ENCODE measurements at regions not wholly inside any gene's neighbourhood (a gene's known extent, or its start where the extent isn't known, plus 50 kb on each side); places are given as distances from the start of the nearest gene placed in this dataset.

DNA sequence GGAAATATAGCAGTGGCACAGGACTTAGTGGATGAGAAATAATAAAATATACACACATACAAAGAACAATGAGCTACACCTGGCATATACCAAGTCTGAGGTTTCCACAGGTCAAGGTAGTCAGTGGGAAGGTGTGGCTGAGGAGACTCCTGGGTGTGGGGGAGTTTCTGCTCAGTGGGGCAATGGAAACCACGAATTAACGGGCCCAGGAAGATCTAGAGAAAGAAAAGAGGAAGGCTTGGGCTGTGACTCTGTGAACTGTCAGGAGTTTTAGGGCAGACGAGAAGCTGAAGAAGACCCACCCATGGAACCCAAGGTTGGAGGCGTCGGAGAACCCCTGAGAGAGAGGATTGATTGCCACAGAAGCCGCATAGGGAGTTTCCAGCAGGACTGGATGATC, 196.5 kb downstream of the HERPUD2 start:
- DNase-seq: no peak

DNA sequence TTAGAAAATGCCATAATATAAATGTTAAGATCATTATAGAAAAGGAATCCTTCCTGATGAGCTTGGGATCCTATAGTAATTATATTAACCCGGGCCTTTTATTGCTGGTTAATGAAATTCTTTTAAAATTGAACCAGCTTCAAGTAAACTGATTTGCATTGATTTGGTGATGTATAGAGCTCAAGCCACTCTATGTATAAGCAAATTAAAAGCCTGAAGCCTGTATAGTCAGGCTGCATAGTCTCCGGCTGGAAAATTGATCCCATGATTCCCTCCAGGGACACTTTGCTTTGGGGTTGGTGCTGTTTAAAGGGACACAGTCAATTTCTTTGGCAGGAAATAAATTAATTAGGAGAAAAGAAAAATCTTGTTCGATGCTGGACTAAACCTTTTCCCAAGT, 199.1 kb downstream of the HERPUD2 start:
- DNase-seq: no peak

DNA sequence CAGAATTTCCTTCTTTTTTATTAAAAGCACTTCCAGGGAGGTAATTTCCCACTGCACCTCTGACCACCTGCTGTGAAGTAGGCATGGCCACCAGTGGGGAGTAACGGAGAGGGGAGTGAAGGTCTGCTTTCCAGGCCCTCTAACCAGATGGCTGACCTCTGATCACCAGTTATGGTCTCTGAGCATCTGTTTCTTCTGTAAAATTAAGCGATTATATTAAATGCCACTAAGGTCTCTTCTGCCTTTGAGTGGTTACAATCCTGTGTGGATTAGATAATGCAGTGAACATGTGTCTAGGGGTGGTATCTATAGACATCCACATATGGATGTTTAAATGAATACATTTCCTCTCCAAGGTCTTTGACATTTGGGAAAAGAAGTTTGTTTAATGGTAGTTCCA, 199.6 kb downstream of the HERPUD2 start:
- DNase-seq: no peak

DNA sequence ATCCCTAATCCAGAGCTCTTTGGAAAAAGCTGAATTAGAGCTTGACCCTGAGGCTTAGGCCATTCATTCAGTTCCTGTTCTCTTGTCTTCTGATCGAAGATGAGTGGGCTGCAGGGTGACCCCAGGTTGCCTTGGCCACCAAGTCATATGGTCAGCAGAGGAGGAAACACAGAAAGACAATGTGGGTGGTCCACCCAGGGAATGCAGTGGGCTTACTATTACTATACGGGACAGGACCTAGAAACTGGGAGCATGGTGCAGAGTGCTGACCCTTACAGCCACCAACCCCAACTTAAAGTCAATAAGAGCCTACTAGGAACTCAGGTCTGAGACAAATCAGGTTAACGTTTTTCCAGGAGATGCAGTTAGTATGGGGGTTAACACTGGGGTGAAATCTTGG, 200.5 kb downstream of the HERPUD2 start:
- DNase-seq: no peak

DNA sequence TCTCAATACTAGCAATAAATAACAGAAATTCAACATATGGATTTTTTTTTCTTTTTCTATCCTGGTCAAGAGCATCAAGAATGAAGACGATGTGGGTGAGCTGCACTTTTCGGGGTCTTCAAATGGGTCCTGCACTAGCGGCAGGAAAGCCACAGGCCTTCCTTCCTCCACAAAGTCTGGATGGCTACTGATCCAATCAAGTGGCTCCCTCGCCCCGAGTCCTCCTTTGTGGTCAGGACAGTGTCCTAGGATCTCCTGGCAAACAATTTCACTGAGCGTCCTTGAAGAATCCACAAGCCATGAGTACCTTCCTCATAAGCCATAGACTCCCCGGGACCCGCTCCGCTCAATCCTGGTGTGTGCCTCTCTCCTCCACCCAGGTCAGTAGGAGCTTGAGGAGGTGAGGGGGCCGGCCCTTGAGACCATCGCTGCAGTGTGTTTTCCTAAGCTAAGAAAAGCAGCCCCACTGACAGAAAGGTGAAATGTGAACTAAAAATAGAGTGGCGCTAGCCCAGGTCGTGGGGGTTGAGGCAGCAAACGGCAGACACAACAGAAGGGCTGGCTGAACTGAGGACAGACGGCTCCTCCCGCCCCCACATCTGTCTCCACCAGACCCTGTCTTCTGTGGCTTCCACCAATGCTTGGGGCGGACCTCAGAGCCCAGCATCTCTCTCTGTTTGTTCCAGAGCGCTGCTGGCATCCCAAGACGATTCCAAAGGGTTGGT, 202.3 kb downstream of the HERPUD2 start:
- DNase-seq: no peak

DNA sequence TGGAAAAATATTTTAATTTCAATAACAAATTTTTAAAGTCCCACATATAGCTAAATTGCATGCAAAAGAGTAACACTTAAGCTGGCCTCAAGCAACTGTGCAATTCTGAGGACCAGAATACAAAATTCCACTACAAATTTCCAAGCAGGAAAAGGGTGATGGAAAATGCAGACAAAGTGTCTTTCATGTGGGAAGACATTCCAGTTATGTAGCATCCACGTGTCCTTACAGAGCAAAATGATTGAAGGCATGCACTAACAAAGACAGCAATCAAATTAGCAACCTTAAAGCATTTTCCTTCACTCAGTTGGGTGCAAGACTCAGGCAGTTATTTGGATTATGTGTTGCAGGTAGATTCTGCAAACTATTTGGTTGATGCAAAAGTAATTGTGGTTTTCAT, 203.7 kb downstream of the HERPUD2 start:
- no peak for DNase-seq

DNA sequence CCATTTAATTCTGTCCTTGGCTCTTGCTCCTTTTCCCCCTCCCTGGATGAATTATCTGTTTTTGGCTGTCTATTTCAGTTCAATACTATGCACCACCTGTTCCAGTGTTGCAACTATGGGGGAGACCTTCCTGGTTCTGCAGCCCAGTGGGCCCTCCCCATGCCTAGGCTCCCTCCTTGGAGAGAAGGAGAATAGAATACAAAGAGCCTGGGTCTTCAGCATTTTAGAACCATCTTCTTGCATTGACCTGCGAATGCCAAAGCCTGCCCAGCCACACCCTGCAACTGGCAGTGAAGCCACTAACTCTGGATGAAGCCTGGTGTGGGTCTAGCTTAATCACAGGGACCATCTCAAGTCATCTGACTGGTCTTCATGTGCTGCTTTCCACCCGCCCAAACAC, 207.1 kb downstream of the HERPUD2 start:
- no peak for DNase-seq

DNA sequence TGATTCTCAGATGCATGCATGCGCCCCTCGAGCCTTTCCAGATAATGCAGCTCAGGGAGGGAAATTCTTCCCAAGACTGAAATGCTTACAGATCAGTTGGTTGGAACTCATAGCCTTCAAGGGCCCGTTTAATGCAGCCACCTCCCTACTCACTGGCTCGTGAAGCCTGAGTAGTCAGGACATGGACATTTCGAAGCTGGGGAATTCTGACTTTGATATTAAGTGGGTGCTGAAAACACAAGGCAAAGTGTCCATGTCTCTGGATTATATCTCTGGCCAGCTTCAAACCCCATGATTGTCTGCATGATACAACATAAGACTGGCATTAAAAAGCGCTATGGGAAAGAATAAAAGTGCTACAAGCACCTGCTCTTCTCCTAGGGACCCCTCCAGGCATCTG, 207.5 kb downstream of the HERPUD2 start:
- DNase-seq: no peak

DNA sequence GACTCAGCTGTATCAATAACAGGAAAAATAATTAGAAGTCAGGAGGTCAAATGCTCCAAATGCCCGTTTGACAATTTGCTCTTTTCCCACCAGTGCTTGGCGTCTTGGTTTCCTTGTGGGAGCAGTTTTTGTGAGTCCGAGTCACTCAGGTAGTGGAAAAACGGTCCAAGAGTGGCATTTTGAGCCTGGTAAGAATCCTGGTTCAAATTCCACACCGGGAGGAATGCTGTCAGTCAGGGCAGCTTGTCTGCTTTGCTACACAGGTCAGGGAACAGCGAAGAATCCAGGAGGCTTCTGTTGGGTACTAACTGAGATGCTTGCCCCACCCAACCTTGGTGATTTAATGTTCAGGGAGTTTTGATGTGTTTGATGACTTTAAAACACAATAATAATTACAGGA, 209.5 kb downstream of the HERPUD2 start:
- no peak for DNase-seq

DNA sequence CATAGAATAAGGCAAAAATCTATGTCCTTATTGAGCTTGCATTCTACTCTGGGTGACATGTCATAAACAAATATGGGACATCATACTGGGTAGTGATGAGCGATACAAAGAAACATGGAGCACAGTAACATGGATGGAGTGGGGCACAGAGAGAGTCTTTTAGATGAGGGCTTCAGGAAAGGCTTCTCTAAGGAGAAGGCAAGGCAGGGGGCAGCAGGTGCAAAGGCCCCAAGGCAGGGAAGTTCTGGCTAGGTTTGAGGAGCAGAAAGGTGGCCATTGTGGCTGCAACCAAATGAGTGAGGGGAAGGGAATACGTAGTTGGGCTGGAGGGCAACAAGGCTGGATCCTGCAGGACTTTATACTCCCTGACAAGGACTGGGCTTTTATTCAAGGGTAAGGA, 211.4 kb downstream of the HERPUD2 start:
- no peak for DNase-seq

DNA sequence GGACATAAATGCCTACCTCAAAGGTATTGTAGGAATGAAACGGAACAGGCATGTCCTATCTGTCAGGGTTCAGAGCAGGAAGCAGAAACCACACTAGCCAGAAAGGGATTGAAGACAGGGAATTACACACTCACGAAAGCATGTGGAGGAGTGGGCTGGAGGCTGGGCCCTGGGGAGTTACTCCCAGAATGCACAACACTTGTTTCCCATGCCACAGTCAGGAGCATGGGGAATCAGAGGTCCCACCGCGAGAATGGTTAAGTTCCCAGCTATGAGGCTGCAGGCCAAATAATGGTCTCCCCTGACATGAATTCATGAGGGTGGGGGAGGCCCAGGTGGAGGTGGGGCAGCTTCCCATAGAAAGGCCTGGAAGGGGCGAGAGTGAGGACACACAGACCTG, 212.7 kb downstream of the HERPUD2 start:
- no peak for DNase-seq

DNA sequence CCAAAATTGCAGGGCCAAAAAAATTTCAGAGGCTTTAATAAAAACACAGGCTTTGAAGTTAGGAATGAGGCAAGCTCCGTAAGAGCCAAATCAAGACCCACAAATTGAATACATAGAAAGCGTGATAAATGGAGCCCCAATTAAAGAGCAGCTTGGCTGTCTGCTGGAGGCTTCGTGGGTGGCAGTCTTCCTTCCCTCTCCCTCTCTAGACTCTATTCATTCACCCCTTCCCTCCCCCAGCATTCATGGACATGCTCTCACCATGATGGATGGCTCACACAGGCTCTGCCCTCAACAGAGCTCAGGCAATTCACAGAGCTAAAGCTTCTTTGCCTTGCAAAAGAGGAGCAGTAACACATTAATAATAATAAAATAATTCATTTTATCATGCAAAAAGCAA, 214.1 kb downstream of the HERPUD2 start:
- DNase-seq: no peak

DNA sequence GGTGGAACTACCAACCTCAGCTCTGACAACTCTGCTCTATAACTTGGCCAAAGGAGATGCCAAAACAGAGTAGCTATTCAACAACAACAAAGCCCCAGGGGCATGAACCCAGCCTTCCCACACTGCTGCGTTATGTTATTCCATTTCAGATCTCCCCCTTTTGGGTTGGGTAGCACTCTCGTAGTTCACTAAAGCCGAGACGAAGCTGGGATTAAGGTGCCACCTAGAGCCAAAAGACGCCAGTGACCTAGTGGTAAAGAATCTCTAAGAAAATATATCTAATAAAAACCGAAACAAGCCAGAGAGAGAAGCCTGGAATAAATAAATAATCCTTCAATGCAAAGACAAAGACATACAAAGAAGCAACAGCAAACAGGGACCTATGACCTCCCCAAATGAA, 217.3 kb downstream of the HERPUD2 start:
- no peak for DNase-seq

DNA sequence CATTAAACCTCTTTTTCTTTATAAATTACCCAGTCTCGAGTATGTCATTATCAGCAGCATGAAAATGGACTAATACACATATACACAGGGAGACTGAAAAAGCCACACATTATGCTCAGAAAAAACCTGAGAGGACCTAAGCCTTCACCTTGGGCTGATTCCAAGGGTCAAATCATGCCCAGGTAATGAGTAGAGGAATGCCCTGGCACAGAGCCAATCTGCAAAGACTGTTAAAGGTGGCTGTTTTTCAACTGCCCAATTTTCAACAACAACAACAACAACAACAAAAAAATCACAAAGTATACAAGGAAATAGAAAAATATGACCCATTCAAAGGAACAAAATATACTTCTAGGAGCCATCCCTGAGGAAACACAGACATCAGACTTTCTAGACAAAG, 220.2 kb upstream of the TBX20 start:
- DNase-seq: no peak

DNA sequence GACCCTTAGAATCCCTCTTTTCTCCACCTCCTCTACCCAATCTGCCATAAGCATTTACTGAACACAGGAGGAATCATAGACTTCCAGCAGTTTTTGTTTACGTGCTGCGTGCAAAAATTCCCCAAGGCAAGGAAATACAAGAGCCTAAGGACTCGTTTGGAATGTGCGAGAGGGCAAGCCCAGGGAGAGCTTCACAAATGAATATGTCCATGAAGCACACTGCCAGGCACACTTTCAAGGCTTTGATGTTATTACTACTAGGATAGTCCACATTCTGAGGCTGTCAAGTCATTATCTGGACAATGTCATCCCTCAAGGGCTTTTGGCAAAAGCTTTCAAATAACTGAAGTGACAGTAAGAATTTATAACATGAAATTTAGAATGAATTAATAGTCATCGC, 214.7 kb upstream of the TBX20 start:
- no peak for DNase-seq

DNA sequence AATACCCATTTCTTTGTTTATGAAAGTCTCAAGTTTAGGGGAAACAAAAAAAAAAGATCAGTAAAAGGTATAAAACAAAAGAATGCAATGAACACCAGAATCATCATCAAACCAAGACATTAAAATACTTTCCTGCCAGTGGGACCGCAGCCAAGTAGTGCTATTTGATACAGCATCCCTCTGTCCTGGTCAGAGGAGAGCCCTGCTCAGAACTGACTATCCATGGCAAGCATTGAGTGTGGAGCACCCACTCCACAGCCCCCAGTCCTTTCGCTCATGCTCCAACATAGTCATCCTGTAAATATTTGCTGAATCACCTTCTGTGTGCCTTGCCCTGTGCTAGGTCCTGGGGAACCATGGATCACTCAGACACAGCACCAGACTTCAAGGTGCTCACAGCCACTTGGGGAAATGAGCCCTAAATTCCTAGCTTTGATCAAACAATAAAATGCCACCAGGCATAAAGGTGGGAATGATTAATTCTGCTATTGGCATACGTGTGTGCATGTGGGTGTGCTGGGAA, 213.6 kb upstream of the TBX20 start:
- no peak for DNase-seq

DNA sequence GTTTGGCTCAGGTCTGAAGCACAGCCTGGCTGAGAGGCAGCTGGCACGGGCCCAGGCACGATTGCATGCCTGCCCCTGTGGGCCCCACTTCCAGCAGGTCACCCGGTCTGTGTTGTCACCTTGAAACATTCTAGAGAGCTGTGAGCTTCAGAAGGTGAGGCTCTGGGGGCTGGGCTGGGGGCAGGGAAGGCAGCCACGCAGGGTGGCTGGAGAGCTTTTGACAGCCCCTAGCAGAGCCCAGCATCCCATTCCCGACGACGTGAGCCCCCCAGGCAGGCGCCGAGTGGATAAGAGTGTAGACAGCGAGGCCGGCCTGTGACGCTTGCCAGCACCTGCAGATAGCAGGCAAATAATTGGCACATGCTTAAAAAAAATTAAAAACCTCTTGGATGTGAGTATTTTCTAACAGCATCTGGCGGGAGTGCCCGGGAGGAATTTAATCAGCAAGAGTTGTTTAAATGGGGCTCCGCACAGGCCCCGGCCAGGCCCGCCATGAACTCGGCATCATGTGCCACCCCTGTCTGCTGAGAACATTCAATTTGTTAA, 212.0 kb upstream of the TBX20 start:
- DNase-seq: no peak

DNA sequence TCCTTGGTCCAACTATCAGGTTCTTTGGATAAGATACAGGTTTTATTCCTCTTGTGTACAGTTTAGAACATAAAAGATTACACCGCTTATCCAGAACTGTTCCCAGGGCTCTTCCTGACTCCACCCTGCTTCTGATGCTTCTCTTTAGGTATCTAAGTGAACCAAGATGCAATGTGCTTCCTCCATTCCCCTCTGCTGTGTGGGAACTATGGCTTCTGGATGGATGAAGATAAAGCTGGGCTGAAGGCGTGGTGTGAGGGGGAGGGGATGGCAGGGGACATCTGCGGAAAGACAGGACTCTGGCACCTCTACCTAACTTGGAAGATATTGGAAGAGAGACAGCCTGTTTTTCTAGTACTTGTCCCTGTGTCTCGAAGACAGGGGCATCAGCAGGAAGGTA, 209.9 kb upstream of the TBX20 start:
- no peak for DNase-seq

DNA sequence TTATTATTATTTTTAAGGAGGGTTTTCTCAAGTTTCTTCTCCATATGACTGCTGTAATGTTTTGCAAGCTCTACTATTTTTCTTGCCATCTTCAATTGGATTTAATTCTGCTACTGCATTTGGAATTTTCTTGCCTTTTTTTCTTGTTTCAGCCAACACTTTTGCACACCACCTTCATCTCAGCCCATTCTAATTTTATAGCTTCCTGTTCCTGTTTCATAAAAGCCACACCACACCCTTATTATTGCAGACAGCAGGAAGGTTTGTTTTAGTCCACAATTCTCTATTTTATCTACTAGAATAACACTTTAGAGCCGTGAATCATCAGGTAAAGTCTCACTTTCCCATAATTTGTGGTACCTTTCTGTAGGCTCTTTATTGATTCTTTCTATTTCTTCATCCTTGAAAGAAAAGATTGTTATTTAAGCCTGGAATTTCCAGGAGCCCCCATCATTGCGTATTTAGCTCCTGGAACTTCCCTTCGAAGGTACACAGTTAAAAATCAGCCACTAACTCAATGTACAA, 209.3 kb upstream of the TBX20 start:
- no peak for DNase-seq

DNA sequence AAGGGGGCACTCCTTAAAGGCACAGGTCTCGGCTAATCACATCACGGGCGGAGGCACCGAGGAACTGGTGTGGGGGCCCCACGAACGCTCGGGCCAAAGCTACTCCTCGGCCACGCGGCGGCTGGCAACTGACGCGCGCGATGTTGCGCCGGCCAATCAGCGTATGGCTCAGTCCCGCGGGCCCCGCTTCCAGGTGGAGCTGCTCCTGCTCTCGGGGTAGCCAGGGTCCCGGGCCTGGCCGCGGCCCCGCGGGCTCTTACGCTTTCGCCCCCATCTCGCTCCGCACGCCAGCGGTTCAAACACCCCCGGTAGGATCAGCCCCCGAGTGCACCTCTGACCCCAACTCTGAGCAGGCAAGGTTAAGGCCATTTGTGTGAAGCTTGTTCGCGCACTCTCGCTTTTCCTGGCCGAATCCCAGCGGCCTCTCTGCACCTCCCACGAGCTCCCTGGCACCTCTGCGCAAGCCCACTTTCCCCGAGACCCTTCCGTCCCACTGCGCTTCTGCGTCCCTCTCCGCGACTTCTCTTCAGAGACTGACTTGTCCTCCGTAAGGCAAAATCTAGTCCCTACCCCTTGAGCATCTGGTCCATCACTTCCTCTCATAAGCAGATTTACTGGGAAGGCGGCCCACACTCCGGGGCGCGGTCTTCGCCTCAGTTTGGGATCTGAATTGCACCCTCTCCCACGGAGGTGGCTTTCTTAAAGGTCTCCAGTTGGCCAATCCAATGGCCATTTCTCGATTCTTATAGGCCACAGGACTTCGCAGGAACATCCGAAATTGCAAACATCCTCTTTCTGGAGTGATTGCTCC, 200.9 kb upstream of the TBX20 start:
- no peak for DNase-seq

DNA sequence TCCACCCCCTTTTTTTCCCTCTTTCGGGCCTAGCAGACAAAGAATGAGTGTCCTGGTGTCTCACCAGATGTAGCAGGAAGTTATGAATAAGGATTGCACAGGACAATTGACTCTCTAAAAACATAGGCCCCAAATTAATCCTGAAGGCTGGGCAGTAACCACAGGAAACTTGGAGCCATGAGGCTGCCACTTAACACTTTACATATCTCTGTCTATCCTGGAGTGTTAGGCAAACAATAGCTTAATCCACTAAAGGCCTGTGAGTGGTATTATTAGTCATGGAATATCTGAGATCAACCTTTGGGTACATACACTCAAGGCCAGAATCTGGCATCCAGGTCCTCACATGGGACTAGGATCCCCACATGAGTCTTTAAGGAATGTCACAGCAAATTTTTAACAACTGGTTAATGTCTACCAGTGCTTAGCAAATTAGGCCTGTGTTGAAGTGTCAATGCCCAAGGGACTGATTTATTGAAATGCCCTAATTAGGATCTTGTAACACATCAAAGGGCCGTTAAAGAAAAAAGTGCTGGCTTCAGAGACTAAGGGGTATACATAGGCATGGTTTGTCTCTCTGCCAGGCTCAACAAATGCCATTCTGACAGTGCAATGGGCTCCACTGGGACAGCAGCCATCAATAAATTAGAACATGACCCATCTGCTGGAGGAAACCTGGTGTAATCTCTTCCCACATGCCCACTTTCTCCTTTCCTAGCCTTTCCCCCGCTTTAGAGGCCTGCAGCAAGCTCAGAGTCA, 196.7 kb upstream of the TBX20 start:
- DNase-seq: no peak

DNA sequence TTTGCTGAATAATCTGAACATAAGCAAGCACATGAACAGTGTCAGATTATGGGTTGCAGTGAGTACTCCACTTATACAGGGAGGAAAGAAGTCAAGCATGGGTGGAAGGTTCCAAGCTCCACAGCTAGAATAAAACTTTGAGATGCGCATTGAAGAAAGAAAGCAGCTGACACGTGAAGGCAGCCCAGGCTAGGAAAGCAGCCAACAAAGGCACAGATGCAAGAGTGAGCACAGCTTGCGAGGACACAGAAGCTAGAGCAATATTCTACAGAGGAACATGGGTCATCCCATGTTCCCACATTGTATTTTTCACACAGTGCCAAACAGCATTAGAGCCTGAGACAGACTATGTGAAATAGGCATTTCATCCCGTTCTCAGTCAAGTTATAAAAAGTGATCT, 194.6 kb upstream of the TBX20 start:
- DNase-seq: no peak

DNA sequence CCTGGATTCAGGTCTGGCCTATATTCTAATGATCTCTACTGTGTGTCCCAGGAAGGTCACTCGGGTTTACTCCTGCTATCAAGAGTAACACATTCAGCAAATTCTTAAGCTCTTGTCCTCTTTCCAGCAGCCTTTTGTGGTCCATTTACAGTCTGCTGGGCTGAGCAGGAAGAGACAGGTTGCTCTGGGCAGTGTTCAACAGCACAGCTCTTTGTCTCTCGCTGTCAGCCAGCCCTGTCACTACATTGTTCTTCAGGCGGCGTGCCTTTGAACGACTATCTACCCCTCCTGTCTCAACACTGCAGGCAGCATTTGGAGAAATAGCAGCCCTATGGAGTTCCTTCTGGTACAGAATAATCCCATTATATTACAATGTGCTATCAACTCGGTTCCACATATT, 192.2 kb upstream of the TBX20 start:
- DNase-seq: no peak
